ENCODE measurements at regions not wholly inside any gene's neighbourhood (a gene's known extent, or its start where the extent isn't known, plus 50 kb on each side); places are given as distances from the start of the nearest gene placed in this dataset.

GRCh38 chr11:36890841-36891240 lies 292.8 kb upstream of the RAG2 start:
- ATAC-seq, result no peak
- in situ Hi-C loops (cut with HindIII; ENCODE audit: low pct_unique_long_range_greater_than_20kb, low sequenced_read_pairs), result no loop called here

GRCh38 chr11:36890121-36890679 lies 292.2 kb upstream of the RAG2 start:
- ChIA-PET POLR2A (no interaction called here), CTCF (no interaction called here)
- TF ChIP-seq POLR2AphosphoS5 (IDR thresholded peaks at IDR 0.05; ENCODE audit: low read depth, low read length), result no peak
- TF ChIP-seq, protein P1, sequence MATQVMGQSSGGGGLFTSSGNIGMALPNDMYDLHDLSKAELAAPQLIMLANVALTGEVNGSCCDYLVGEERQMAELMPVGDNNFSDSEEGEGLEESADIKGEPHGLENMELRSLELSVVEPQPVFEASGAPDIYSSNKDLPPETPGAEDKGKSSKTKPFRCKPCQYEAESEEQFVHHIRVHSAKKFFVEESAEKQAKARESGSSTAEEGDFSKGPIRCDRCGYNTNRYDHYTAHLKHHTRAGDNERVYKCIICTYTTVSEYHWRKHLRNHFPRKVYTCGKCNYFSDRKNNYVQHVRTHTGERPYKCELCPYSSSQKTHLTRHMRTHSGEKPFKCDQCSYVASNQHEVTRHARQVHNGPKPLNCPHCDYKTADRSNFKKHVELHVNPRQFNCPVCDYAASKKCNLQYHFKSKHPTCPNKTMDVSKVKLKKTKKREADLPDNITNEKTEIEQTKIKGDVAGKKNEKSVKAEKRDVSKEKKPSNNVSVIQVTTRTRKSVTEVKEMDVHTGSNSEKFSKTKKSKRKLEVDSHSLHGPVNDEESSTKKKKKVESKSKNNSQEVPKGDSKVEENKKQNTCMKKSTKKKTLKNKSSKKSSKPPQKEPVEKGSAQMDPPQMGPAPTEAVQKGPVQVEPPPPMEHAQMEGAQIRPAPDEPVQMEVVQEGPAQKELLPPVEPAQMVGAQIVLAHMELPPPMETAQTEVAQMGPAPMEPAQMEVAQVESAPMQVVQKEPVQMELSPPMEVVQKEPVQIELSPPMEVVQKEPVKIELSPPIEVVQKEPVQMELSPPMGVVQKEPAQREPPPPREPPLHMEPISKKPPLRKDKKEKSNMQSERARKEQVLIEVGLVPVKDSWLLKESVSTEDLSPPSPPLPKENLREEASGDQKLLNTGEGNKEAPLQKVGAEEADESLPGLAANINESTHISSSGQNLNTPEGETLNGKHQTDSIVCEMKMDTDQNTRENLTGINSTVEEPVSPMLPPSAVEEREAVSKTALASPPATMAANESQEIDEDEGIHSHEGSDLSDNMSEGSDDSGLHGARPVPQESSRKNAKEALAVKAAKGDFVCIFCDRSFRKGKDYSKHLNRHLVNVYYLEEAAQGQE (IDR thresholded peaks at IDR 0.05; ENCODE audit: insufficient read depth in 1 of 2, low read depth in 2 of 2, low read length in 1 of 2), result no peak
- TF ChIP-seq SIN3A (IDR thresholded peaks at IDR 0.05; ENCODE audit: borderline replicate concordance, insufficient read depth, low read depth, low read length), result no peak
- no peak for TF ChIP-seq CTCF (IDR thresholded peaks at IDR 0.05)
- intact Hi-C loops (cut with micrococcal nuclease; ENCODE audit: unreplicated experiment) (no loop called here), in situ Hi-C loops (cut with HindIII; ENCODE audit: low pct_unique_long_range_greater_than_20kb, low sequenced_read_pairs) (no loop called here)
- Histone ChIP-seq H3K9me3 (ENCODE audit: control insufficient read depth, insufficient read depth, low read depth, low read length) (no peaks in the 10 kb centered on the region), H3K4me1 (ENCODE audit: control insufficient read depth, insufficient read depth, low read length) (no peaks in the 10 kb centered on the region), H3K27ac (ENCODE audit: low read length) (no peak overlapping the region), H3K36me3 (ENCODE audit: control insufficient read depth, insufficient read depth, low read length) (no peaks in the 10 kb centered on the region), H3K4me3 (ENCODE audit: low read depth in 2 of 2, low read length in 2 of 2) (no peak overlapping the region), H3K27me3 (ENCODE audit: control insufficient read depth, insufficient read depth, low read length) (no peaks in the 10 kb centered on the region)
- ATAC-seq, result no peak
- BruUV-seq (replicated peaks), result no TSS peak
- no peak for DNase-seq (ENCODE audit: low read depth, low spot score)

More at GRCh38 chr11:36890841-36891240, 292.8 kb upstream of the RAG2 start:
- Histone ChIP-seq H3K27ac (ENCODE audit: low read length) (no peak overlapping the region), H3K4me3 (ENCODE audit: low read depth in 2 of 2, low read length in 2 of 2) (no peak overlapping the region), H3K27me3 (ENCODE audit: control insufficient read depth, insufficient read depth, low read length) (no peaks in the 10 kb centered on the region), H3K4me1 (ENCODE audit: control insufficient read depth, insufficient read depth, low read length) (no peaks in the 10 kb centered on the region), H3K9me3 (ENCODE audit: control insufficient read depth, insufficient read depth, low read depth, low read length) (no peaks in the 10 kb centered on the region), H3K36me3 (ENCODE audit: control insufficient read depth, insufficient read depth, low read length) (no peaks in the 10 kb centered on the region)
- ChIA-PET POLR2A (no interaction called here), CTCF (no interaction called here)
- TF ChIP-seq, protein P1 (IDR thresholded peaks at IDR 0.05; ENCODE audit: insufficient read depth in 1 of 2, low read depth in 2 of 2, low read length in 1 of 2), result no peak
- TF ChIP-seq TCF7L2 (IDR thresholded peaks at IDR 0.05; ENCODE audit: low read depth, low read length) (no peak), POLR2AphosphoS5 (IDR thresholded peaks at IDR 0.05; ENCODE audit: low read depth, low read length) (no peak), CTCF (IDR thresholded peaks at IDR 0.05) (no peak), SIN3A (IDR thresholded peaks at IDR 0.05; ENCODE audit: borderline replicate concordance, insufficient read depth, low read depth, low read length) (no peak)
- no peak for DNase-seq (ENCODE audit: low read depth, low spot score)
- no TSS peak for BruUV-seq (replicated peaks)
- intact Hi-C loops (cut with micrococcal nuclease; ENCODE audit: unreplicated experiment), result no loop called here

Measured in Panc1 (cell line).